ENCODE measurements at regions not wholly inside any gene's neighbourhood (a gene's known extent, or its start where the extent isn't known, plus 50 kb on each side); places are given as distances from the start of the nearest gene placed in this dataset.

GRCh38 chr3:186425788-186426730 lies 64.0 kb upstream of the DGKG start:
- intact Hi-C loops (cut with micrococcal nuclease): no loop called here
- no peak for FAIRE-seq

DNA sequence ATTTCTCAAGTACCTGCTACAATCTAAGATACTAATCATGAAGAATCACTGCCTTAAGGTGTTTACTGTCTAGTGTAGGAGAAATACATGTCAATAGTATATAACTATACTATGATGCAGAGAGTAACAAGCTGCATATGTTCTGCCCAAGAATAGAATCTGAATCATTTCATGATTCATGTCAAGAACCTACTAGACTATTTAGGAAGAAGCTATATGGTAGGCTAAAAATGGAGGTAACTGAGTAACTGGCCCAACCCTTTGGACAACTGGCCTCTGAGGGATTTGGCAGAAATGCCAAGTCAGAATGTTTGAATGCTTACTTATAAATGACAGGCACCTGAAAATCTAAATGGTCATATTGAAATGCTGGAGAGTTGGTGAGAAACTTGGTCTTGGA lies 59.9 kb upstream of the DGKG start:
- Histone ChIP-seq H3K4me3 (replicated peaks in 1 of 3; ENCODE audit: insufficient read depth in 1 of 3, low read depth in 1 of 3, low read length in 3 of 3) (no peak overlapping the region), H3K9ac (replicated peaks; ENCODE audit: extremely low read depth, insufficient read depth, low read length) (no peak overlapping the region), H3K79me2 (ENCODE audit: control insufficient read depth, insufficient read depth, low read length) (no peaks in the 10 kb centered on the region), H3K4me1 (ENCODE audit: control insufficient read depth, extremely low read depth, insufficient read depth, low read length) (no peaks in the 10 kb centered on the region), H3K36me3 (ENCODE audit: control insufficient read depth in 2 of 2, extremely low read depth in 1 of 2, insufficient read depth in 2 of 2, low read length in 2 of 2) (no peaks in the 10 kb centered on the region), H3K27me3 (ENCODE audit: control insufficient read depth in 2 of 2, insufficient read depth in 2 of 2, low read length in 2 of 2) (peaks cover 0 to 2% of the 10 kb centered on the region in 2 experiments), H3K9me1 (replicated peaks; ENCODE audit: control insufficient read depth, extremely low read depth, insufficient read depth, low read length) (no peaks in the 10 kb centered on the region), H3K27ac (ENCODE audit: insufficient read depth, low read depth, low read length) (no peak overlapping the region), H3K4me2 (ENCODE audit: insufficient read depth, low read length) (no peak overlapping the region), H3K9me3 (replicated peaks; ENCODE audit: control insufficient read depth, insufficient read depth, low read length) (no peaks in the 10 kb centered on the region), H4K20me1 (replicated peaks; ENCODE audit: control insufficient read depth, extremely low read depth, insufficient read depth, low read length) (no peaks in the 10 kb centered on the region), H2AFZ (ENCODE audit: low read depth, low read length) (no peak overlapping the region)
- no peak for DNase-seq (ENCODE audit: low read depth, low spot score)
- dilution Hi-C loops (cut with MboI; ENCODE audit: extremely low pct_ligation_motif_present, low sequenced_read_pairs): no loop called here
- POLR2A ChIA-PET: no interaction called here
- intact Hi-C loops (cut with micrococcal nuclease): no loop called here
- CTCF ChIA-PET: no interaction called here
- no peak for TF ChIP-seq POLR2A (IDR thresholded peaks at IDR 0.05; ENCODE audit: low read depth, low read length)
- no peak for TF ChIP-seq MYC (IDR thresholded peaks at IDR 0.05; ENCODE audit: low read depth, low read length)
- no peak for TF ChIP-seq EZH2 (IDR thresholded peaks at IDR 0.05; ENCODE audit: borderline replicate concordance, low read depth, low read length, severe bottlenecking)
- no peak for TF ChIP-seq GATA2 (IDR thresholded peaks at IDR 0.05; ENCODE audit: insufficient read depth, insufficient read length, low read depth, low read length)
- TF ChIP-seq POLR2AphosphoS5 (IDR thresholded peaks at IDR 0.05; ENCODE audit: insufficient read depth, low read depth, low read length): no peak
- TF ChIP-seq, protein P1, sequence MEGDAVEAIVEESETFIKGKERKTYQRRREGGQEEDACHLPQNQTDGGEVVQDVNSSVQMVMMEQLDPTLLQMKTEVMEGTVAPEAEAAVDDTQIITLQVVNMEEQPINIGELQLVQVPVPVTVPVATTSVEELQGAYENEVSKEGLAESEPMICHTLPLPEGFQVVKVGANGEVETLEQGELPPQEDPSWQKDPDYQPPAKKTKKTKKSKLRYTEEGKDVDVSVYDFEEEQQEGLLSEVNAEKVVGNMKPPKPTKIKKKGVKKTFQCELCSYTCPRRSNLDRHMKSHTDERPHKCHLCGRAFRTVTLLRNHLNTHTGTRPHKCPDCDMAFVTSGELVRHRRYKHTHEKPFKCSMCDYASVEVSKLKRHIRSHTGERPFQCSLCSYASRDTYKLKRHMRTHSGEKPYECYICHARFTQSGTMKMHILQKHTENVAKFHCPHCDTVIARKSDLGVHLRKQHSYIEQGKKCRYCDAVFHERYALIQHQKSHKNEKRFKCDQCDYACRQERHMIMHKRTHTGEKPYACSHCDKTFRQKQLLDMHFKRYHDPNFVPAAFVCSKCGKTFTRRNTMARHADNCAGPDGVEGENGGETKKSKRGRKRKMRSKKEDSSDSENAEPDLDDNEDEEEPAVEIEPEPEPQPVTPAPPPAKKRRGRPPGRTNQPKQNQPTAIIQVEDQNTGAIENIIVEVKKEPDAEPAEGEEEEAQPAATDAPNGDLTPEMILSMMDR (IDR thresholded peaks at IDR 0.05; ENCODE audit: extremely low read depth in 1 of 2, insufficient read depth in 1 of 2, low read depth in 1 of 2, low read length in 2 of 2): no peak
- TF ChIP-seq FOS (IDR thresholded peaks at IDR 0.05; ENCODE audit: borderline replicate concordance, insufficient read depth, low read length): no peak
- no peak for TF ChIP-seq JUN (IDR thresholded peaks at IDR 0.05; ENCODE audit: borderline replicate concordance, insufficient read depth, insufficient read length, low read depth)
- TF ChIP-seq, protein P2, sequence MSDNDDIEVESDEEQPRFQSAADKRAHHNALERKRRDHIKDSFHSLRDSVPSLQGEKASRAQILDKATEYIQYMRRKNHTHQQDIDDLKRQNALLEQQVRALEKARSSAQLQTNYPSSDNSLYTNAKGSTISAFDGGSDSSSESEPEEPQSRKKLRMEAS (IDR thresholded peaks at IDR 0.05; ENCODE audit: insufficient read depth, insufficient read length): no peak
- BruUV-seq (replicated peaks): no TSS peak
- no peak for FAIRE-seq

More at GRCh38 chr3:186425788-186426730, 64.0 kb upstream of the DGKG start:
- Histone ChIP-seq H3K27ac (ENCODE audit: insufficient read depth, low read depth, low read length) (no peak overlapping the region), H3K9me1 (replicated peaks; ENCODE audit: control insufficient read depth, extremely low read depth, insufficient read depth, low read length) (no peaks in the 10 kb centered on the region), H3K9me3 (replicated peaks; ENCODE audit: control insufficient read depth, insufficient read depth, low read length) (no peaks in the 10 kb centered on the region), H3K36me3 (ENCODE audit: control insufficient read depth in 2 of 2, extremely low read depth in 1 of 2, insufficient read depth in 2 of 2, low read length in 2 of 2) (no peaks in the 10 kb centered on the region), H3K4me3 (replicated peaks in 1 of 3; ENCODE audit: insufficient read depth in 1 of 3, low read depth in 1 of 3, low read length in 3 of 3) (no peak overlapping the region), H3K4me2 (ENCODE audit: insufficient read depth, low read length) (no peak overlapping the region), H2AFZ (ENCODE audit: low read depth, low read length) (no peak overlapping the region), H3K79me2 (ENCODE audit: control insufficient read depth, insufficient read depth, low read length) (no peaks in the 10 kb centered on the region), H3K9ac (replicated peaks; ENCODE audit: extremely low read depth, insufficient read depth, low read length) (no peak overlapping the region), H3K27me3 (ENCODE audit: control insufficient read depth in 2 of 2, insufficient read depth in 2 of 2, low read length in 2 of 2) (no peaks in the 10 kb centered on the region), H4K20me1 (replicated peaks; ENCODE audit: control insufficient read depth, extremely low read depth, insufficient read depth, low read length) (no peaks in the 10 kb centered on the region), H3K4me1 (ENCODE audit: control insufficient read depth, extremely low read depth, insufficient read depth, low read length) (no peaks in the 10 kb centered on the region)
- TF ChIP-seq, protein P1 (IDR thresholded peaks at IDR 0.05; ENCODE audit: extremely low read depth in 1 of 2, insufficient read depth in 1 of 2, low read depth in 1 of 2, low read length in 2 of 2): peak in 1 of 2 donors; percentile 5
- TF ChIP-seq MYC (IDR thresholded peaks at IDR 0.05; ENCODE audit: low read depth, low read length) (no peak), GATA2 (IDR thresholded peaks at IDR 0.05; ENCODE audit: insufficient read depth, insufficient read length, low read depth, low read length) (no peak)
- dilution Hi-C loops (cut with MboI; ENCODE audit: extremely low pct_ligation_motif_present, low sequenced_read_pairs): no loop called here
- ChIA-PET CTCF (interaction anchor here (1.0 kb wide), 1 partner anchor 100 kb away, joined by 3 read pairs; no protein-coding TSS in a partner anchor), POLR2A (no interaction called here)
- no peak for DNase-seq (ENCODE audit: low read depth, low spot score)
- BruUV-seq (replicated peaks): no TSS peak
